Renal cortex interstitium (tissue), 11 donors: ENCODE measurements at regions not wholly inside any gene's neighbourhood (a gene's known extent, or its start where the extent isn't known, plus 50 kb on each side); places are given as distances from the start of the nearest gene placed in this dataset.

ENCODE experiments used
- DNase-seq, 11 donors: peaks; one replicate each; pipeline ENCODE4 v3.0.0-alpha.2; 2013; ENCODE audit warnings: low read depth in 9 of 11, low spot score in 4 of 11; ENCODE audit errors: extremely low read depth in 1 of 11

DNA sequence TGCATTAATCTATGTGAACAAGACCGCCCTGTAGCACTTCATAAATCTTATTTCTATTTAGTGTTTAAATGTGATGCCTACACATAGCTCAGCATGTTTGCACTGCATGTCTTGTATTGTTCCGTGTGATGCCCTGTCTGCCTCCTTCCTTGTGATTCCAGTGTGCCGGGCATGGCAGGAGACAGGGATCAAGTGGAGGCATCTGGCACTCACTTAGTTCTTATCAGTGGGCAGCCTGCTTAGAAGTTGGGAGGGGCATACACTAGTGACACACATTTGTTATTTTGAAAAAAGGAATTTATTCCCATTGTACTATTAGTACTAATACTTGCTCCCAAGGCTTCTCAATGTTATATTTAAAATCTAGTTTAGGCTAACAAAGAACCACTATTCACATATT is 176.4 kb downstream of the KCNA5 start:
- no peak for DNase-seq

DNA sequence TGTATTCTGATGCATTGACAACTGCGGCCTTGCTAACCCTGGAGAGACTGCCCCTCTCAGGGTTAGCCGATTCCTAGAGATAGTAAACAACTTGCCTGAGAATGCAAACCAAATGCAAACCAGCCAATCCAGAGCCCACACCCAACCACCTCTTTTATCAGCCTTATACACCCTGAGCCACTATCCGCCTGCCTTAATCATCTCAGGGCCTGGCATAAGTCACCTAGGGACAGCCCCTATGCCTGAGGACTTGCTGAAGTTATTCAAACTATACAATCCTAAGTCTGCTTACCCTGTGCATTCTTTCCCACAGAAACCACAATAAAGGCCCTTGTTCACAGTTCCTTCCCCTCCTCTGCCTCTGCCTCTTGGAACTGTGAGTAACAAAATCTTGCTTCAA is 177.2 kb downstream of the KCNA5 start:
- DNase-seq = no peak

- DNase-seq = no peak
Measured at GRCh38 chr12:5222011-5222461, 178.4 kb downstream of the KCNA5 start.

- DNase-seq = no peak
Measured at GRCh38 chr12:5222729-5223128, 179.1 kb downstream of the KCNA5 start.

DNA sequence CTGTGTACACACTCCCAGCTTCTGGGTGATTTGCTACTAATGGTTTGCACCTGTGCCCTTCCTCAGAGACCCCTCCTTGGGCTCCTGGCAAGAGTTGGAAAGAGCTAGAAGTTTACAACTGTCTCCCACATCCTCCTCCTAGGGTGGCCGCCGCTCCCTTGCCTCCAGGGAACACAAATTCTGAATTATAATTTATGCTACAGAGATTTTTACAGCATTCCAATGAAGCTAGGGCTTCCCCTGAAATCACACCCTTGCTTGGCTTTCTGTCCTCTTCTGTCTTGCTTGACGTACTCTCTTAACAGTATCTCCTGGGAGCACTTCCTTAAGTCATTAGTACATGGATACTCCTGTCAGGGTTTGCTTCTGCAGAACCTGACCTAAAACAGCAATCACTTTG is 180.2 kb downstream of the KCNA5 start:
- DNase-seq = no peak

DNA sequence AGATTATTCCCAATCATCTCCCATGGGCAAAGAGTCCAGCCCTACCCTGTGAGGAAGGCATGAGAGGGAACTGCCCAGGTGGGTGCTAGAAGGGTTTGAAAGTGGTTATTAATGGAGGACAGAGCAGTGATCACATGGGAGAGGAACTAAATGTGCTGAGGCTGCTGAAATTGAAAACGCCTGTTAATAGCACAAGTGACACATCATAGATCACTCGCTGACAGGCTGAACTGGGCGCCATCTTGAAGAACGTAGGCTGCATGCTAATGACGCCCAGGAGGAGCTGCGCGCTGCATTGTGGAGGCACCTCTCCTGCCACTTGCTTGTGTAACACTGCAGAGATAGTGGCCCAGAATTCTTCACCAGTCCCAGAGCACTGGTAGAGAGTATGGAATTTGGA is 182.9 kb downstream of the KCNA5 start:
- DNase-seq = no peak

DNA sequence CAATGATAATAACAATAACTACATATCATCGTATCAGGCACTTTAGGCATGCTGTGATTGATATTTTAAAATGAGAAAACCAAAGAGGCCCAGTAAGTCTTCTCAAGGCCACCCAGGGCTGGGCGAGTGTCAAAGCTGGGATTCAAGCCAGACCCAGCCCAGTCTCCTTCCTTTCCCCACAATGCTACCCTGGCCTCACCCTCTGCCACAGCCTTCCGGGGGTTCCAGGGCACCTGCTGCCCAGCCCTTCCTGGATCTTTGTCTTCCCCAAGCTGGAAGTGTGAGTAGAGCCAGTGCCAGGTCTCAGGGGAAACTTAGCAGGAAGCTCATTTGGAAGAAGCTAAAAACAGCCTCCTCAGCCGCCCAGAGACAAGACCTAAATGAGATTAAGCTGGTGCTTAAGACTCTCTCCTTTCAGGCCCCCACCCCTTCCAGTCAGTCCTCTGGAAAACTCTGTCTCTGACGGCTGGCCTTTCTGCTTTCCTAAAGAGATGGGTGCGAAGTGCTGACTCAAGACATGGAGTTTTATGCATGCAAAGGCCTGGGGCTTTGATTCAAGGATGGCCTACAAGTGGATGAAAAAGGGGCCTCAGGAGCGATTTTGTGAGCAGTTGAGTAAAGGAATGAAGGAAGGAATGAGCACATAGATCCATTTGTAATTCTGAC is 184.2 kb downstream of the KCNA5 start:
- DNase-seq = no peak

DNA sequence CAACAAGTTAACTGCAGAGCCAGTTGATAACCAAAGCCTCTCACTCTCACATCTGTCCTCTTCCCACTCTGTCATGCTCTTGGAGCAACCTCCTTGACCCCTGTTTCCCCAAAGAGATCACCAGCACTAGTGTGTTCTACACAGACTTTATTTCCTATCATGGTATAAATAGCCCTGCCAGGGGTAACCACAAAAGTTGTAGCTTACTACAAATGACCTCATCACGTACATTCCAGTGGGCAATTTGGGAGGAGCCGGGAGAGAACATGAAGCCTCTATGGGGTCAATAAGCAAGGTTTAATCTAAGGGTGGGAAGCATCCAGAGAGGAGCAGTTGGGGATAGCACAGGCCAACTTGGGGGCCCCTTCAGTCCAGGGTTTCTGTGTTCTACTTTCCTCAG is 186.5 kb downstream of the KCNA5 start:
- DNase-seq = no peak

GRCh38 chr12:5230861-5231260 is 187.2 kb downstream of the KCNA5 start:
- no peak for DNase-seq

DNA sequence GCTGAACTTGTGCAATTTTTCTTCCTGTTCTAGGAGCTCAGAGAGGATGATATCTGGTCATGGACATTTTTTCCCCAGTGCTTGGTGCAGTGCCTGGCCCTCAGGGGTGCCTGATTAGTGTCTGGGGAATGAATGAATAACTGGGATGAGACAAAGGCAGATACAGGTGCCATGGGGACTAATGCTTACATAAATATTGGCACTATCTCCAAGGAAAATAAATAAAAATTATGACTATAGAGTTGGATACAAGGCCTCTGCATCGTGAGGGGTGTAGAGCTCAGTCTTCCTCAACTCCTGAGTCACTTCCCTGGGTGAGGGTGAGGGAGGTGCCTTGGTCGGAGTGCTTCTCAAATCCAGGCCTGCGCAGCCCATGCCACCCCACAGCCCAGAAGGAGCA is 188.6 kb downstream of the KCNA5 start:
- DNase-seq = no peak

GRCh38 chr12:5232826-5233500 is 189.3 kb downstream of the KCNA5 start:
- no peak for DNase-seq

DNA sequence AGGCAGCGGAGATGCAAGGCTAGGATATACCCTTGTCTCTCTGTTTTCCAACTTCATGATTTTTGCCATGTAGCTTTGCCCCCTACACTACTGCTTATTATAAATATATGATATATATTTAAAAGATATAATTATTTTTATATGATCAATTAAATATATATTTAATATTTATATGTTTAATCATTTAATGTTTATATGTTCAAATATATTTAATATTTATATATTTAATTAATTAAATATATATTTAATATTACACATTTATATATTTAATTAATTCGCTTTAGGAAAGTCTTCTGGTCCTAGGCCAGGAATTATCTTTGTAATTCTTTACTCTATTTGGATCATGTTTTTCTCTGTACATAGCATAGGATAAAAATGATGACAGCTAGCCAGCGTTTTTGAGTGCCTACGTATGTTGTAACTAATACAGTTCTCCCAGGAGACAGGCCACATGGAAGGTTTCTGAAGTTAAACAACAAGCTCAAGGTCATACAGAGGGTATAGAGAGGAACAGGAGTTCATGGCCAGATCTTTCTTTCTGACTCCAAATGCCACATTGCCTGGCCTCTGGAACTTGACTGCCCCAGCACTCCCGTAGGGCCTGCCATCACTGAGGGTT is 192.5 kb downstream of the KCNA5 start:
- DNase-seq = peak in 4 of 11 donors; percentile 8 to 15 (median 12)

DNA sequence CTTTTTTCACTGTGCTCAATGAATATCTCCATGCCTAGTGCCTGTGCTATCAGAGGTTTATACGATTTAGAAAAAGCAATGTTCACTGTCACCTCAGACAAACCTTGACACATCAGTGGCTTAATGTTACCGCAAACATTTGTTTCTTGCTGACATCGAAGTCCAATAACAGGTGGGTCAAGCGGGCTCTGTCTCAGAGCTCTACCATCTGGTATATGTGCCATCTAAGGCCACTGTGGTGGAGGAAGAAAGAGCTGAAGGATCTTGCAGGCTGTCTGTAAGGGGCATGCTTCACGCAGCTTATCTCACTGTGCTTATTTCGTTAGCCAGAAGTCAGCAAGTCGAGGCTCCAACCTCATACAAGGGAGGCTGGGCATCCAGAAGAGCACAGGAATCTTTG is 189.5 kb upstream of the NTF3 start:
- DNase-seq = no peak

- DNase-seq = peak in 1 of 11 donors; percentile 15
Measured at GRCh38 chr12:5243014-5243413, 188.9 kb upstream of the NTF3 start.

GRCh38 chr12:5244513-5244972 is 187.4 kb upstream of the NTF3 start:
- no peak for DNase-seq

DNA sequence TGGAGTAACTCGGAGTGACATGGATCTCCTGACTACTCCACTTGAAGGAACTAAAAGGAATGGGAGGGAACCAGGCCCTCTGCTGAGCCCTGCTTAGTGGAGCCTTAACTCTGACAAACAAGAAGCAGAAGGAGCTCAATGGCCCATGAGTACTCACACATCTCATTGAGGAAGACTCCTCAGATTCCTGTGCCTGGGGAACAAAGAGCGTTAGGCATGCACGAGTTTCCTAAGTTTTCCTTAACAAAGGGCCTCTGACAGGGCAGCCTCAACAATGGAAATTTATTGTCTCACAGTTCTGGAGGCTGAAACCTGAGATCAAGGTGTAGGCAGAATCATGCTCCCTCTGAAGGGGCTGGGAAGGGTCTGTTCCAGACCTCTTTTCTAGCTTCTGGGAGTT is 185.7 kb upstream of the NTF3 start:
- no peak for DNase-seq

GRCh38 chr12:5247144-5247543 is 184.8 kb upstream of the NTF3 start:
- DNase-seq = no peak

- no peak for DNase-seq
Measured at GRCh38 chr12:5248230-5248629, 183.7 kb upstream of the NTF3 start.

GRCh38 chr12:5248999-5249526 is 182.8 kb upstream of the NTF3 start:
- no peak for DNase-seq

DNA sequence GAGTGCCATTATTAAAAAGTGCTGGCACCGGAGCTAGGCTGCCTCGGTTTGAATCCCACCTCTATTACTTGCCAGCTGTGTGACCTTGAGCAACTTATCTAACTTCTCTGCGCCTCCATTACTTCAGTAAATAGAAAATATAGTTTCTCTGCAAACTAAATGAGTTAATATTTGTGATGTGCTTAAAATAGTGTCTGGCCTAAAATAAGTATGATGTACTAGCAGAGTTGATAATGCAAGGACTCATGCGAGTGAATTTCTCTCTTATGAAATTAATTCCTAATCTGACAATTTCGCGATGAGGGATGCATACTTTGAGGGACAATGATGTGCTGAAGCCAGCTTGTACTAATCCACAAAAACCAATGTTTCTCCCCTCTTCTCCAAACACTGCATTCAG is 180.8 kb upstream of the NTF3 start:
- DNase-seq = no peak
